IMR-90 (cell line): ENCODE measurements at regions not wholly inside any gene's neighbourhood (a gene's known extent, or its start where the extent isn't known, plus 50 kb on each side); places are given as distances from the start of the nearest gene placed in this dataset.

Source experiments
- ATAC-seq: fragments of 200-7000 bp; cut with Tn5 transposase; 2 replicates; pipeline ENCODE4 v1.9.1; 2020; ENCODE audit warnings: low read depth, mild to moderate bottlenecking, moderate library complexity
- BruUV-seq: library from RNA; stranded (reverse); fragments of 400-500 nt; replicated peaks from 2 replicates; lab custom pipeline; 2021; lab: Mats Ljungman, UMichigan
- CTCF ChIA-PET: fragments of 300-600 bp; formaldehyde crosslinking; extraction: SDS; loops from one replicate; lab custom pipeline; 2021; ENCODE audit warnings: antibody characterized with exemption; lab: Yijun Ruan, JAX
- POLR2A ChIA-PET: fragments of 300-600 bp; sonication (Branson Sonifier 250); formaldehyde crosslinking; loops from one replicate; lab custom pipeline; 2022; ENCODE audit warnings: antibody characterized with exemption; ENCODE audit not compliant: unreplicated experiment; lab: Charles Lee
- DNase-seq: peaks from one replicate; pipeline ENCODE4 v3.0.0; 2013
- H2AFZ ChIP-seq: replicated peaks from 2 replicates; pipeline ENCODE3; 2013; ENCODE audit warnings: low read length, mild to moderate bottlenecking; ENCODE audit not compliant: poor library complexity
- H2AK5ac ChIP-seq: 2 replicates; pipeline ENCODE4 v1.6.1; 2013; ENCODE audit warnings: low read depth, low read length, inconsistent platforms
- H2AK9ac ChIP-seq: replicated peaks from 2 replicates; pipeline ENCODE3; 2013; ENCODE audit warnings: mild to moderate bottlenecking, low read depth, low read length, moderate library complexity; ENCODE audit not compliant: poor library complexity
- H2BK120ac ChIP-seq: 2 replicates; pipeline ENCODE4 v1.6.1; 2013; ENCODE audit warnings: low read depth, low read length, inconsistent platforms
- H2BK15ac ChIP-seq: 3 replicates; pipeline ENCODE4 v1.6.1; 2013; ENCODE audit warnings: low read depth, low read length, inconsistent platforms
- H2BK20ac ChIP-seq: 2 replicates; pipeline ENCODE4 v1.6.1; 2013; ENCODE audit warnings: low read depth, mild to moderate bottlenecking, inconsistent platforms, low read length, moderate library complexity
- H2BK5ac ChIP-seq: 2 replicates; pipeline ENCODE4 v1.6.1; 2013; ENCODE audit warnings: mild to moderate bottlenecking, low read depth, low read length, inconsistent platforms; ENCODE audit not compliant: poor library complexity, severe bottlenecking
- H3K14ac ChIP-seq: replicated peaks from 2 replicates; pipeline ENCODE4 v1.6.1; 2013; ENCODE audit warnings: low read depth, low read length, inconsistent platforms
- H3K18ac ChIP-seq: 2 replicates; pipeline ENCODE4 v1.6.1; 2013; ENCODE audit warnings: low read depth, low read length, control low read depth
- H3K23ac ChIP-seq: 2 replicates; pipeline ENCODE4 v1.6.1; 2013; ENCODE audit warnings: low read depth, low read length, inconsistent platforms
- H3K27ac ChIP-seq: 2 replicates; pipeline ENCODE4 v1.5.1; 2013; ENCODE audit warnings: mild to moderate bottlenecking, control low read depth, low read length; ENCODE audit not compliant: insufficient read depth
- H3K27me3 ChIP-seq: 2 replicates; pipeline ENCODE4 v1.6.1; 2013; ENCODE audit warnings: low read length; ENCODE audit not compliant: control insufficient read depth, insufficient read depth
- H3K36me3 ChIP-seq: 2 replicates; pipeline ENCODE4 v1.6.1; 2013; ENCODE audit warnings: low read length, mixed read lengths; ENCODE audit not compliant: control insufficient read depth, insufficient read depth
- H3K4ac ChIP-seq: 2 replicates; pipeline ENCODE4 v1.6.1; 2013; ENCODE audit warnings: low read depth, low read length, inconsistent platforms
- H3K4me1 ChIP-seq: 2 replicates; pipeline ENCODE4 v1.6.1; 2013; ENCODE audit warnings: low read length, mixed read lengths; ENCODE audit not compliant: control insufficient read depth, insufficient read depth
- H3K4me2 ChIP-seq: 2 replicates; pipeline ENCODE4 v1.6.1; 2013; ENCODE audit warnings: low read depth, mild to moderate bottlenecking, control low read depth, low read length, moderate library complexity
- H3K4me3 ChIP-seq: 2 replicates; pipeline ENCODE4 v1.5.1; 2013; ENCODE audit warnings: low read depth, mild to moderate bottlenecking, control low read depth, low read length, moderate library complexity; ENCODE audit not compliant: insufficient read depth
- H3K56ac ChIP-seq: 2 replicates; pipeline ENCODE4 v1.6.1; 2013; ENCODE audit warnings: low read length, inconsistent platforms; ENCODE audit not compliant: insufficient read depth; ENCODE audit errors: extremely low read depth
- H3K79me1 ChIP-seq, 2 experiments: 2 replicates each; pipeline ENCODE4 v1.6.1; 2013; ENCODE audit warnings: low read length in 2 of 2, inconsistent platforms in 1 of 2, low read depth in 1 of 2
- H3K9ac ChIP-seq: 2 replicates; pipeline ENCODE4 v1.6.1; 2013; ENCODE audit warnings: low read depth, low read length, control low read depth
- H3K9me1 ChIP-seq: 2 replicates; pipeline ENCODE4 v1.6.1; 2013; ENCODE audit warnings: low read length, inconsistent platforms; ENCODE audit not compliant: insufficient read depth
- H3K9me3 ChIP-seq: 2 replicates; pipeline ENCODE4 v1.6.1; 2013; ENCODE audit warnings: low read length; ENCODE audit not compliant: control insufficient read depth, insufficient read depth
- H4K20me1 ChIP-seq: 2 replicates; pipeline ENCODE4 v1.6.1; 2013; ENCODE audit warnings: low read length, inconsistent platforms; ENCODE audit not compliant: insufficient read depth
- H4K5ac ChIP-seq: 2 replicates; pipeline ENCODE4 v1.6.1; 2013; ENCODE audit warnings: mild to moderate bottlenecking, low read depth, low read length, control low read depth
- H4K8ac ChIP-seq, 2 experiments: 2 replicates each; pipeline ENCODE4 v1.6.1; 2013; ENCODE audit warnings: low read depth in 2 of 2, low read length in 2 of 2, control low read depth in 1 of 2, inconsistent platforms in 1 of 2
- H4K91ac ChIP-seq: 2 replicates; pipeline ENCODE4 v1.6.1; 2013; ENCODE audit warnings: low read depth, low read length, inconsistent platforms; ENCODE audit not compliant: insufficient read depth
- BHLHE40 ChIP-seq: fragments of 150-350 bp; IDR thresholded peaks from 2 replicates; pipeline ENCODE4 v1.6.1; 2016; ENCODE audit warnings: mild to moderate bottlenecking, low read depth, low read length
- CEBPB ChIP-seq: IDR thresholded peaks from 2 replicates; pipeline ENCODE4 v1.6.1; 2012; ENCODE audit warnings: low read depth, low read length, improper control_type of control experiment
- CHD1 ChIP-seq: IDR thresholded peaks from 2 replicates; pipeline ENCODE4 v1.6.1; 2012; ENCODE audit warnings: low read depth, low read length, improper control_type of control experiment
- ELK1 ChIP-seq: fragments of 150-350 bp; IDR thresholded peaks from 2 replicates; pipeline ENCODE4 v1.6.1; 2016; ENCODE audit warnings: low read depth, mild to moderate bottlenecking, low read length, moderate library complexity, borderline replicate concordance
- FOS ChIP-seq: fragments of 150-350 bp; IDR thresholded peaks from 2 replicates; pipeline ENCODE4 v1.6.1; 2016; ENCODE audit warnings: low read depth, low read length
- MAFK ChIP-seq: IDR thresholded peaks from 2 replicates; pipeline ENCODE4 v1.6.1; 2012; ENCODE audit warnings: low read depth, low read length, improper control_type of control experiment
- MAZ ChIP-seq: IDR thresholded peaks from 2 replicates; pipeline ENCODE4 v1.6.1; 2012; ENCODE audit warnings: low read depth, mild to moderate bottlenecking, low read length, improper control_type of control experiment, moderate library complexity, borderline replicate concordance
- MXI1 ChIP-seq: IDR thresholded peaks from 2 replicates; pipeline ENCODE4 v1.6.1; 2012; ENCODE audit warnings: low read depth, mild to moderate bottlenecking, low read length, moderate library complexity, borderline replicate concordance
- NFE2L2 ChIP-seq: fragments of 150-350 bp; IDR thresholded peaks from 2 replicates; pipeline ENCODE4 v1.6.1; 2016; ENCODE audit warnings: low read depth, mild to moderate bottlenecking, low read length
- POLR2A ChIP-seq: IDR thresholded peaks from 2 replicates; pipeline ENCODE4 v1.6.1; 2012; ENCODE audit warnings: mild to moderate bottlenecking, low read depth, low read length
- RAD21 ChIP-seq: IDR thresholded peaks from 2 replicates; pipeline ENCODE4 v1.6.1; 2012; ENCODE audit warnings: low read length, improper control_type of control experiment
- RCOR1 ChIP-seq: IDR thresholded peaks from 2 replicates; pipeline ENCODE4 v1.6.1; 2012; ENCODE audit warnings: mild to moderate bottlenecking, low read length, improper control_type of control experiment; ENCODE audit not compliant: insufficient replicate concordance
- RFX5 ChIP-seq: IDR thresholded peaks from 2 replicates; pipeline ENCODE4 v1.8.0; 2012; ENCODE audit warnings: low read depth, mild to moderate bottlenecking, low read length, moderate library complexity
- SMC3 ChIP-seq: fragments of 150-350 bp; IDR thresholded peaks from 2 replicates; pipeline ENCODE4 v1.6.1; 2016; ENCODE audit warnings: low read depth, mild to moderate bottlenecking, antibody characterized with exemption, low read length, moderate library complexity
- USF2 ChIP-seq: fragments of 150-350 bp; IDR thresholded peaks from 2 replicates; pipeline ENCODE4 v1.6.1; 2017; ENCODE audit warnings: mild to moderate bottlenecking, antibody characterized with exemption, low read length, low read depth
- WGBS, 2 experiments: methylation state at CpG; one replicate each; pipeline versions ENCODE4 v1.1.5 to v1.1.7; 2013; ENCODE audit warnings: missing lambda C conversion rate in 2 of 2; ENCODE audit not compliant: insufficient read length in 1 of 2; ENCODE audit errors: extremely low coverage in 2 of 2; 5-methylcytosine and 5-hydroxymethylcytosine counted together
- dilution Hi-C: fragments of 300-500 bp; cut with HindIII; formaldehyde crosslinking; loops from one replicate; pipeline ENCODE4 v1.14.3; 2018; ENCODE audit warnings: low sequenced_read_pairs; ENCODE audit not compliant: unreplicated experiment
- in situ Hi-C: fragments of 300-500 bp; cut with MboI; formaldehyde crosslinking; loops from 3 replicates; pipeline ENCODE4 v1.14.3; 2019; ENCODE audit warnings: low sequenced_read_pairs, inconsistent platforms, mixed read lengths
- intact Hi-C: fragments of 100-400 bp; cut with micrococcal nuclease; formaldehyde crosslinking; loops from 2 replicates; pipeline ENCODE4 v1.10.0; 2022
- TF ChIP-seq, protein P1 (sequence below): conservative IDR thresholded peaks from 2 replicates; pipeline ENCODE4 v1.5.1; 2012; ENCODE audit warnings: mild to moderate bottlenecking, low read depth, low read length, improper control_type of control experiment

DNA sequence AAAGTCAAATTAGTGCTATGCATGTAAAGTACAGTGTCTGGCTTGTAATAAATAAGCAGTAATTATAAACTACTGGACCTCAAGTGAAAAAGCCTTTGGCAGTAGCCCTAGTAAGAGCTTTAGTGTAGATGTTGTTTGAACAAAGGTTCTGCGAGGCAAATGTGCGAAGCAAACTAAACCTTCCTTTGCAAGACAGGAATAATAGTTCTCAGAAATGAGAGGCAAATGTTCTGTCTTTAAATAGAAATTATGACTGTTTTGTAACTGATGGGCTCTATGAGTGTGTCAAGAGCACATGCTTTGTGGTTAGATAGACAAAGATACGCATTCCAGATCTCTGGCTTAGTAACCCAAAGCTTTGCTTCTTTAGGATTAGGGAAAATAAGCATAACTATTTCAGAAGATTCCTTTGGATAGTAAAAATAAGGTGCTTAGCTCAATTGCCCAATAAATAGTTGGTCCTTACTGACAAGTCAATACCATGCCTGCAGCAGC is 169.2 kb upstream of the CDC14C start:
- no peaks in the 10 kb centered on the region for H3K9me3 ChIP-seq
- WGBS, 2 experiments = 20% methylated on average over 1 of the region's 3 CpGs; no CpG with 5 or more reads in 1 of the 2 experiments
- no peak overlapping the region for H2AFZ ChIP-seq
- no peak overlapping the region for H2AK5ac ChIP-seq
- no peak overlapping the region for H3K27ac ChIP-seq
- TF ChIP-seq RCOR1 = no peak
- TF ChIP-seq RAD21 = no peak
- TF ChIP-seq NFE2L2 = no peak
- no peak for TF ChIP-seq BHLHE40
- no peak for TF ChIP-seq USF2
- TF ChIP-seq CHD1 = no peak
- TF ChIP-seq MAZ = no peak
- no peak for TF ChIP-seq FOS
- TF ChIP-seq SMC3 = no peak
- no peak for TF ChIP-seq CEBPB
- TF ChIP-seq MAFK = no peak
- TF ChIP-seq POLR2A = no peak
- TF ChIP-seq, protein P1, sequence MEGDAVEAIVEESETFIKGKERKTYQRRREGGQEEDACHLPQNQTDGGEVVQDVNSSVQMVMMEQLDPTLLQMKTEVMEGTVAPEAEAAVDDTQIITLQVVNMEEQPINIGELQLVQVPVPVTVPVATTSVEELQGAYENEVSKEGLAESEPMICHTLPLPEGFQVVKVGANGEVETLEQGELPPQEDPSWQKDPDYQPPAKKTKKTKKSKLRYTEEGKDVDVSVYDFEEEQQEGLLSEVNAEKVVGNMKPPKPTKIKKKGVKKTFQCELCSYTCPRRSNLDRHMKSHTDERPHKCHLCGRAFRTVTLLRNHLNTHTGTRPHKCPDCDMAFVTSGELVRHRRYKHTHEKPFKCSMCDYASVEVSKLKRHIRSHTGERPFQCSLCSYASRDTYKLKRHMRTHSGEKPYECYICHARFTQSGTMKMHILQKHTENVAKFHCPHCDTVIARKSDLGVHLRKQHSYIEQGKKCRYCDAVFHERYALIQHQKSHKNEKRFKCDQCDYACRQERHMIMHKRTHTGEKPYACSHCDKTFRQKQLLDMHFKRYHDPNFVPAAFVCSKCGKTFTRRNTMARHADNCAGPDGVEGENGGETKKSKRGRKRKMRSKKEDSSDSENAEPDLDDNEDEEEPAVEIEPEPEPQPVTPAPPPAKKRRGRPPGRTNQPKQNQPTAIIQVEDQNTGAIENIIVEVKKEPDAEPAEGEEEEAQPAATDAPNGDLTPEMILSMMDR = no peak
- no peak for TF ChIP-seq MXI1
- no peak for TF ChIP-seq RFX5
- no peak for TF ChIP-seq ELK1
- in situ Hi-C loops = no loop called here
- H3K36me3 ChIP-seq = no peaks in the 10 kb centered on the region
- no peak overlapping the region for H2BK5ac ChIP-seq
- H3K9ac ChIP-seq = no peak overlapping the region
- no peak overlapping the region for H3K4me3 ChIP-seq
- POLR2A ChIA-PET = no interaction called here
- intact Hi-C loops = no loop called here
- no peaks in the 10 kb centered on the region for H3K9me1 ChIP-seq
- no peak overlapping the region for H3K56ac ChIP-seq
- no peaks in the 10 kb centered on the region for H3K4me1 ChIP-seq
- CTCF ChIA-PET = no interaction called here
- no peak overlapping the region for H3K4me2 ChIP-seq
- no peak overlapping the region for H3K14ac ChIP-seq
- H3K79me1 ChIP-seq = no peaks in the 10 kb centered on the region
- DNase-seq (no peak), ATAC-seq (no peak)
- H4K20me1 ChIP-seq = no peaks in the 10 kb centered on the region
- H2BK120ac ChIP-seq = no peak overlapping the region
- no peak overlapping the region for H4K8ac ChIP-seq
- no peak overlapping the region for H4K91ac ChIP-seq
- no peaks in the 10 kb centered on the region for H3K27me3 ChIP-seq
- dilution Hi-C loops = no loop called here
- no peak overlapping the region for H4K5ac ChIP-seq
- H3K4ac ChIP-seq = no peak overlapping the region
- H2BK20ac ChIP-seq = no peak overlapping the region
- H3K23ac ChIP-seq = no peak overlapping the region
- H3K18ac ChIP-seq = no peak overlapping the region
- H2BK15ac ChIP-seq = no peak overlapping the region
- H2AK9ac ChIP-seq = no peak overlapping the region
- BruUV-seq = no TSS peak
